AG10803 (cell line): ENCODE measurements at regions not wholly inside any gene's neighbourhood (a gene's known extent, or its start where the extent isn't known, plus 50 kb on each side); places are given as distances from the start of the nearest gene placed in this dataset.

ENCODE experiments used
- DNase-seq: peaks from one replicate; pipeline ENCODE4 v3.0.0; 2010; ENCODE audit warnings: low read depth
- H3K4me3 ChIP-seq: 2 replicates; pipeline ENCODE4 v1.5.1; 2011; ENCODE audit warnings: mild to moderate bottlenecking, low read length, control low read depth
- TF ChIP-seq, protein P1 (sequence below): conservative IDR thresholded peaks from 2 replicates; pipeline ENCODE4 v1.5.1; 2011; ENCODE audit warnings: mild to moderate bottlenecking, low read length, control low read depth, inconsistent platforms

DNA sequence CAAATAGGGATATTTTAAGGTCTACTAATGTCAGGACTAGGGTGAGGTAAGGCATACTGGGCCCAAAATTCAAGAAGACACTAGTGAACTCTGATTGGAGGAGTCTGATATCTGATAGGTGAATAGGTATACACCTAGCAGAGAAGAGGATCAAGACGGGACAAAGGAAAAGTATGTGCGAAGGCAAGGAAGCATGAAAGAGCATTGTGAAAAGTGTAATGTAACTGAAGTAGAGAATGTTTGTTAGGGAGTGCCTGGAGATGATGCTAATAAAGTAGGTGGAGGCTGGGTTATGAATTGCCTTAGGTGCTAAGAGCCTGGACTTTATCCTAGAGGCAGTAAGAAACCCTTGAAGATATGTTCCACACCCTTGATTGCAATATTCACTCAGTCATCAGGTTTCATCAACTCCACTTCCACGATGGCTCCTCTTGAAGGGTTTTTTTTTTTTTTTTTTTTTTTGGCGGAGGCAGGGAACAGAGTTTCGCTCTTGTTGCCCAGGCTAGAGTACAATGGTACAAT is 49.9 kb upstream of the XIAP start:
- TF ChIP-seq, protein P1, sequence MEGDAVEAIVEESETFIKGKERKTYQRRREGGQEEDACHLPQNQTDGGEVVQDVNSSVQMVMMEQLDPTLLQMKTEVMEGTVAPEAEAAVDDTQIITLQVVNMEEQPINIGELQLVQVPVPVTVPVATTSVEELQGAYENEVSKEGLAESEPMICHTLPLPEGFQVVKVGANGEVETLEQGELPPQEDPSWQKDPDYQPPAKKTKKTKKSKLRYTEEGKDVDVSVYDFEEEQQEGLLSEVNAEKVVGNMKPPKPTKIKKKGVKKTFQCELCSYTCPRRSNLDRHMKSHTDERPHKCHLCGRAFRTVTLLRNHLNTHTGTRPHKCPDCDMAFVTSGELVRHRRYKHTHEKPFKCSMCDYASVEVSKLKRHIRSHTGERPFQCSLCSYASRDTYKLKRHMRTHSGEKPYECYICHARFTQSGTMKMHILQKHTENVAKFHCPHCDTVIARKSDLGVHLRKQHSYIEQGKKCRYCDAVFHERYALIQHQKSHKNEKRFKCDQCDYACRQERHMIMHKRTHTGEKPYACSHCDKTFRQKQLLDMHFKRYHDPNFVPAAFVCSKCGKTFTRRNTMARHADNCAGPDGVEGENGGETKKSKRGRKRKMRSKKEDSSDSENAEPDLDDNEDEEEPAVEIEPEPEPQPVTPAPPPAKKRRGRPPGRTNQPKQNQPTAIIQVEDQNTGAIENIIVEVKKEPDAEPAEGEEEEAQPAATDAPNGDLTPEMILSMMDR: no peak
- H3K4me3 ChIP-seq: no peak overlapping the region
- DNase-seq: no peak
